SK-N-SH (cell line): ENCODE measurements at regions not wholly inside any gene's neighbourhood (a gene's known extent, or its start where the extent isn't known, plus 50 kb on each side); places are given as distances from the start of the nearest gene placed in this dataset.

Experiments
- CTCF ChIA-PET: fragments of 300-600, 350-600 bp; formaldehyde crosslinking; extraction: SDS; loops from one replicate; lab custom pipeline; 2021; lab: Yijun Ruan, JAX
- POLR2A ChIA-PET: fragments of 350-600 bp; sonication (Branson Sonifier 250); formaldehyde crosslinking; extraction: SDS; loops from one replicate; lab custom pipeline; 2020; ENCODE audit warnings: antibody characterized with exemption, inconsistent platforms; lab: Yijun Ruan, JAX
- DNase-seq: peaks from one replicate; pipeline ENCODE4 v3.0.0; 2012
- H2AFZ ChIP-seq: fragments of 200-600 bp; sonication (generic); 2 replicates; pipeline ENCODE4 v1.8.1; 2016; ENCODE audit warnings: antibody characterized with exemption, mild to moderate bottlenecking, low read depth
- H3F3A ChIP-seq: fragments of 200-600 bp; sonication (generic); replicated peaks from 2 replicates; pipeline ENCODE3; 2016; ENCODE audit warnings: antibody characterized with exemption, mild to moderate bottlenecking; ENCODE audit not compliant: insufficient read depth
- H3K27ac ChIP-seq, 2 experiments: fragments of 200-500 bp in 1 of 2; fragments of 200-600 bp in 1 of 2; sonication (Bioruptor generic) in 1 of 2; sonication (generic), shearing (Covaris generic) in 1 of 2; 2 replicates each; pipeline versions ENCODE4 v1.5.1 to v1.6.1; 2014 to 2016; ENCODE audit warnings: low read depth in 2 of 2, inconsistent platforms in 1 of 2, low read length in 1 of 2, mild to moderate bottlenecking in 1 of 2, mixed read lengths in 1 of 2
- H3K27me3 ChIP-seq: fragments of 200-600 bp; sonication (generic), shearing (Covaris generic); 2 replicates; pipeline ENCODE4 v1.6.1; 2016; ENCODE audit warnings: mixed run types; ENCODE audit not compliant: insufficient read depth
- H3K36me3 ChIP-seq, 2 experiments: fragments of 200-500 bp in 1 of 2; fragments of 200-600 bp in 1 of 2; sonication (Bioruptor generic) in 1 of 2; sonication (generic) in 1 of 2; replicated peaks in 1 of 2; 2 replicates each; pipeline versions ENCODE3 to v1.5.1; 2014 to 2016; ENCODE audit warnings: low read length in 1 of 2, mild to moderate bottlenecking in 1 of 2; ENCODE audit not compliant: insufficient read depth in 2 of 2, control insufficient read depth in 1 of 2
- H3K4me1 ChIP-seq, 2 experiments: fragments of 200-500 bp in 1 of 2; fragments of 200-600 bp in 1 of 2; sonication (Bioruptor generic) in 1 of 2; sonication (generic), shearing (Covaris generic) in 1 of 2; 2 replicates each; pipeline versions ENCODE4 v1.5.1 to v1.6.1; 2014 to 2016; ENCODE audit warnings: low read depth in 1 of 2, low read length in 1 of 2, mixed run types in 1 of 2; ENCODE audit not compliant: insufficient read depth in 2 of 2, control insufficient read depth in 1 of 2
- H3K4me2 ChIP-seq: fragments of 200-600 bp; sonication (generic), shearing (Covaris generic); 2 replicates; pipeline ENCODE4 v1.6.1; 2017; ENCODE audit warnings: mixed run types
- H3K4me3 ChIP-seq, 2 experiments: fragments of 200-500 bp in 1 of 2; fragments of 200-600 bp in 1 of 2; sonication (Bioruptor generic) in 1 of 2; sonication (generic), shearing (Covaris generic) in 1 of 2; 2 replicates each; pipeline versions ENCODE4 v1.5.1 to v1.8.1; 2014 to 2016; ENCODE audit warnings: low read depth in 2 of 2, inconsistent platforms in 1 of 2, low read length in 1 of 2, mild to moderate bottlenecking in 1 of 2, mixed read lengths in 1 of 2, moderate library complexity in 1 of 2
- H3K79me2 ChIP-seq: fragments of 200-600 bp; sonication (generic); 2 replicates; pipeline ENCODE4 v1.8.1; 2017; ENCODE audit warnings: mild to moderate bottlenecking; ENCODE audit not compliant: insufficient read depth
- H3K9ac ChIP-seq: fragments of 200-600 bp; sonication (generic); 2 replicates; pipeline ENCODE4 v1.6.1; 2017; ENCODE audit warnings: mixed run types
- H3K9me2 ChIP-seq: fragments of 200-600 bp; sonication (generic); 2 replicates; pipeline ENCODE4 v1.6.1; 2017; ENCODE audit warnings: mixed run types
- H3K9me3 ChIP-seq: fragments of 200-600 bp; sonication (generic); 2 replicates; pipeline ENCODE4 v1.6.1; 2017; ENCODE audit warnings: mixed run types, mild to moderate bottlenecking, moderate library complexity
- H4K20me1 ChIP-seq: fragments of 200-600 bp; sonication (generic); 2 replicates; pipeline ENCODE4 v1.6.1; 2017; ENCODE audit warnings: mild to moderate bottlenecking, mixed run types; ENCODE audit not compliant: insufficient read depth
- EP300 ChIP-seq, 2 experiments: IDR thresholded peaks; 2 replicates each; pipeline versions ENCODE4 v1.4.0 to v1.6.1; 2012; ENCODE audit warnings: borderline replicate concordance in 1 of 2, low read depth in 1 of 2, low read length in 1 of 2
- FOXM1 ChIP-seq: IDR thresholded peaks from 2 replicates; pipeline ENCODE4 v1.4.0; 2012; ENCODE audit warnings: low read depth, mild to moderate bottlenecking
- GABPA ChIP-seq: IDR thresholded peaks from 2 replicates; pipeline ENCODE4 v1.4.0; 2012; ENCODE audit warnings: low read depth, mild to moderate bottlenecking
- GATA2 ChIP-seq: sonication (generic); formaldehyde crosslinking; IDR thresholded peaks from 2 replicates; pipeline ENCODE4 v1.5.0; 2020; ENCODE audit warnings: mild to moderate bottlenecking, missing genetic modification reagents
- MEF2A ChIP-seq: IDR thresholded peaks from 2 replicates; pipeline ENCODE4 v1.4.0; 2012; ENCODE audit warnings: low read depth, borderline replicate concordance
- NFIC ChIP-seq: IDR thresholded peaks from 2 replicates; pipeline ENCODE4 v1.4.0; 2012; ENCODE audit warnings: borderline replicate concordance
- NRF1 ChIP-seq: IDR thresholded peaks from 2 replicates; pipeline ENCODE4 v1.6.1; 2012; ENCODE audit warnings: low read depth, mild to moderate bottlenecking, low read length
- POLR2AphosphoS5 ChIP-seq: IDR thresholded peaks from 2 replicates; pipeline ENCODE4 v1.6.1; 2012; ENCODE audit warnings: low read depth, low read length
- RCOR1 ChIP-seq: fragments of 150-350 bp; IDR thresholded peaks from 2 replicates; pipeline ENCODE4 v1.6.1; 2017; ENCODE audit warnings: antibody characterized with exemption, low read length
- RXRA ChIP-seq: IDR thresholded peaks from 2 replicates; pipeline ENCODE4 v1.4.0; 2012; ENCODE audit warnings: low read depth, mild to moderate bottlenecking, borderline replicate concordance
- SIN3A ChIP-seq: IDR thresholded peaks from 2 replicates; pipeline ENCODE4 v1.6.1; 2012; ENCODE audit warnings: low read depth, mild to moderate bottlenecking, low read length, moderate library complexity, borderline replicate concordance
- SMC3 ChIP-seq: IDR thresholded peaks from 2 replicates; pipeline ENCODE4 v1.6.1; 2012; ENCODE audit warnings: low read depth, low read length, improper control_type of control experiment
- YY1 ChIP-seq: IDR thresholded peaks from 2 replicates; pipeline ENCODE4 v1.4.0; 2012; ENCODE audit warnings: low read depth, mild to moderate bottlenecking
- WGBS: methylation state at CpG from one replicate; pipeline ENCODE4 v1.1.6; 2017; ENCODE audit warnings: low lambda C conversion rate; 5-methylcytosine and 5-hydroxymethylcytosine counted together
- TF ChIP-seq, protein P1 (sequence below): fragments of 150-350 bp; IDR thresholded peaks from 2 replicates; pipeline ENCODE4 v1.6.1; 2016; ENCODE audit warnings: mild to moderate bottlenecking, low read depth, low read length
- TF ChIP-seq, protein P2 (sequence below): IDR thresholded peaks from 2 replicates; pipeline ENCODE4 v1.4.0; 2012; ENCODE audit warnings: low read depth, borderline replicate concordance
- TF ChIP-seq, protein P3 (sequence below): IDR thresholded peaks from 2 replicates; pipeline ENCODE4 v1.4.0; 2012; ENCODE audit warnings: low read depth, borderline replicate concordance
- TF ChIP-seq, protein P4 (sequence below): IDR thresholded peaks from 2 replicates; pipeline ENCODE4 v1.4.0; 2012; ENCODE audit warnings: low read depth
- TF ChIP-seq, protein P5 (sequence below): IDR thresholded peaks from 2 replicates; pipeline ENCODE4; 2012
- TF ChIP-seq, protein P6 (sequence below): fragments of 200-600 bp; sonication (generic); IDR thresholded peaks from 2 replicates; pipeline ENCODE4 v1.6.1; 2017; ENCODE audit warnings: antibody characterized with exemption, mild to moderate bottlenecking, moderate library complexity

DNA sequence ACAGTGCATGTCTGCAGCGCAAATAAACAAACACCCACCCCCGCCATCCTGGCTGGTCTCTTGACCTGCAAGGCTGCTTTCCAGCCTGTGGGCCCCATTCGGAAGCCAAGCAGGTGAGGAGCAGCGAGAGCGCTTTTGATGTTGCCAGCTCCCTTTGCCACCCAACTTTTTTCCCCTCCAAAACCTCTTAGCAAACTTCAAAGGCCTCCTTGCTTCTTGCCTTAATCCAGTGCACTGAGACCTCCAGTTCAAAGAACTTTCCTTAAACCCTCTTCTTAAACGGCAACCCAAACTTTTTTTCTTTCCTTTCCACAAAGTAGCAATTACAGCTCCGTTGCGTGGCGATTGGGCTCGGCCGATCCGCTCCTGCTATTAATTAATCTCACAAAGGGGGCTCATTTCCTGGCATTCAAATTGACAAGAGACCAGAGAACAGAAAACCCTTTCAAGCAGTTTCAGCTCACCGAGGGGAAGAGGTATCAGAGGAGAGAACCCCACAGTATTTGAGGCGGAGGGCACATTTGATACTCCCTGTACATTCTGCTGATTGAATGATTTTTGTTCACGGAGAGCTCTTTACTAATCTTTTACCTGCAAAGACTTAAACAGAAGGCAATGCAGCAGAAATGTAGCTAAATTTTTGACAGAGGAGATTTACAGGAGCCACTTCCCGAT is 531.4 kb downstream of the TMEM182 start:
- Histone ChIP-seq H3F3A (no peaks in the 10 kb centered on the region), H3K4me1 (no peaks in the 10 kb centered on the region), H2AFZ (no peak overlapping the region), H4K20me1 (no peaks in the 10 kb centered on the region), H3K79me2 (no peaks in the 10 kb centered on the region), H3K27me3 (peaks cover 12% of the 10 kb centered on the region; the same call in 1 of the 2 replicates), H3K27ac (no peak overlapping the region), H3K9me2 (no peaks in the 10 kb centered on the region), H3K9ac (no peak overlapping the region), H3K4me3 (peak overlapping the region in 1 of 2 experiments; percentile 4; a peak in 1 of 4 replicates), H3K4me2 (peak overlapping the region; percentile 33; the same call in 1 of the 2 replicates), H3K9me3 (no peaks in the 10 kb centered on the region), H3K36me3 (no peaks in the 10 kb centered on the region)
- no peak for DNase-seq
- WGBS = 12% methylated on average over 16 of the region's 16 CpGs
- TF ChIP-seq, protein P1, sequence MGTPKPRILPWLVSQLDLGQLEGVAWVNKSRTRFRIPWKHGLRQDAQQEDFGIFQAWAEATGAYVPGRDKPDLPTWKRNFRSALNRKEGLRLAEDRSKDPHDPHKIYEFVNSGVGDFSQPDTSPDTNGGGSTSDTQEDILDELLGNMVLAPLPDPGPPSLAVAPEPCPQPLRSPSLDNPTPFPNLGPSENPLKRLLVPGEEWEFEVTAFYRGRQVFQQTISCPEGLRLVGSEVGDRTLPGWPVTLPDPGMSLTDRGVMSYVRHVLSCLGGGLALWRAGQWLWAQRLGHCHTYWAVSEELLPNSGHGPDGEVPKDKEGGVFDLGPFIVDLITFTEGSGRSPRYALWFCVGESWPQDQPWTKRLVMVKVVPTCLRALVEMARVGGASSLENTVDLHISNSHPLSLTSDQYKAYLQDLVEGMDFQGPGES = no peak
- no peak for TF ChIP-seq EP300 (IDR thresholded peaks at IDR 0.05; ENCODE audit: borderline replicate concordance in 1 of 2, low read depth in 1 of 2, low read length in 1 of 2)
- TF ChIP-seq GATA2 (CRISPR knock-in tag) = no peak
- TF ChIP-seq NFIC = no peak
- CTCF ChIA-PET = no interaction called here
- POLR2A ChIA-PET = no interaction called here

GRCh38 chr2:103293742-103294077 is 531.9 kb downstream of the TMEM182 start:
- no peaks in the 10 kb centered on the region for H3K9me3 ChIP-seq
- 0 out of 4 replicates have a peak overlapping the region, but pooled peaks of 1 of the 2 experiments have one; percentile 4 for H3K4me3 ChIP-seq
- no peaks in the 10 kb centered on the region for H3K79me2 ChIP-seq
- no peaks in the 10 kb centered on the region for H3K36me3 ChIP-seq
- no peak for DNase-seq
- ChIA-PET POLR2A (no interaction called here), CTCF (no interaction called here)
- H2AFZ ChIP-seq = no peak overlapping the region
- H3K27ac ChIP-seq = no peak overlapping the region
- peak overlapping the region; percentile 33; the same call in 1 of the 2 replicates for H3K4me2 ChIP-seq
- H3K27me3 ChIP-seq = peaks cover 12% of the 10 kb centered on the region; the same call in 1 of the 2 replicates
- 0% methylated on average over 3 of the region's 3 CpGs for WGBS
- no peaks in the 10 kb centered on the region for H3K9me2 ChIP-seq
- no peaks in the 10 kb centered on the region for H3K4me1 ChIP-seq
- no peaks in the 10 kb centered on the region for H4K20me1 ChIP-seq
- H3F3A ChIP-seq = no peaks in the 10 kb centered on the region
- TF ChIP-seq YY1 (no peak), NRF1 (no peak), GABPA (no peak), RXRA (no peak), NFIC (no peak), SMC3 (no peak), MEF2A (no peak), SIN3A (no peak), FOXM1 (no peak), GATA2 (CRISPR knock-in tag) (no peak), RCOR1 (no peak), POLR2AphosphoS5 (no peak)
- TF ChIP-seq, protein P2, sequence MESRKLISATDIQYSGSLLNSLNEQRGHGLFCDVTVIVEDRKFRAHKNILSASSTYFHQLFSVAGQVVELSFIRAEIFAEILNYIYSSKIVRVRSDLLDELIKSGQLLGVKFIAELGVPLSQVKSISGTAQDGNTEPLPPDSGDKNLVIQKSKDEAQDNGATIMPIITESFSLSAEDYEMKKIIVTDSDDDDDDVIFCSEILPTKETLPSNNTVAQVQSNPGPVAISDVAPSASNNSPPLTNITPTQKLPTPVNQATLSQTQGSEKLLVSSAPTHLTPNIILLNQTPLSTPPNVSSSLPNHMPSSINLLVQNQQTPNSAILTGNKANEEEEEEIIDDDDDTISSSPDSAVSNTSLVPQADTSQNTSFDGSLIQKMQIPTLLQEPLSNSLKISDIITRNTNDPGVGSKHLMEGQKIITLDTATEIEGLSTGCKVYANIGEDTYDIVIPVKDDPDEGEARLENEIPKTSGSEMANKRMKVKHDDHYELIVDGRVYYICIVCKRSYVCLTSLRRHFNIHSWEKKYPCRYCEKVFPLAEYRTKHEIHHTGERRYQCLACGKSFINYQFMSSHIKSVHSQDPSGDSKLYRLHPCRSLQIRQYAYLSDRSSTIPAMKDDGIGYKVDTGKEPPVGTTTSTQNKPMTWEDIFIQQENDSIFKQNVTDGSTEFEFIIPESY = no peak
- TF ChIP-seq, protein P3, sequence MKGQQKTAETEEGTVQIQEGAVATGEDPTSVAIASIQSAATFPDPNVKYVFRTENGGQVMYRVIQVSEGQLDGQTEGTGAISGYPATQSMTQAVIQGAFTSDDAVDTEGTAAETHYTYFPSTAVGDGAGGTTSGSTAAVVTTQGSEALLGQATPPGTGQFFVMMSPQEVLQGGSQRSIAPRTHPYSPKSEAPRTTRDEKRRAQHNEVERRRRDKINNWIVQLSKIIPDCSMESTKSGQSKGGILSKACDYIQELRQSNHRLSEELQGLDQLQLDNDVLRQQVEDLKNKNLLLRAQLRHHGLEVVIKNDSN = no peak
- TF ChIP-seq, protein P4, sequence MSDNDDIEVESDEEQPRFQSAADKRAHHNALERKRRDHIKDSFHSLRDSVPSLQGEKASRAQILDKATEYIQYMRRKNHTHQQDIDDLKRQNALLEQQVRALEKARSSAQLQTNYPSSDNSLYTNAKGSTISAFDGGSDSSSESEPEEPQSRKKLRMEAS = no peak
- TF ChIP-seq, protein P5, sequence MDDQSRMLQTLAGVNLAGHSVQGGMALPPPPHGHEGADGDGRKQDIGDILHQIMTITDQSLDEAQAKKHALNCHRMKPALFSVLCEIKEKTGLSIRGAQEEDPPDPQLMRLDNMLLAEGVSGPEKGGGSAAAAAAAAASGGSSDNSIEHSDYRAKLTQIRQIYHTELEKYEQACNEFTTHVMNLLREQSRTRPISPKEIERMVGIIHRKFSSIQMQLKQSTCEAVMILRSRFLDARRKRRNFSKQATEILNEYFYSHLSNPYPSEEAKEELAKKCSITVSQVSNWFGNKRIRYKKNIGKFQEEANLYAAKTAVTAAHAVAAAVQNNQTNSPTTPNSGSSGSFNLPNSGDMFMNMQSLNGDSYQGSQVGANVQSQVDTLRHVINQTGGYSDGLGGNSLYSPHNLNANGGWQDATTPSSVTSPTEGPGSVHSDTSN = no peak
- TF ChIP-seq, protein P6, sequence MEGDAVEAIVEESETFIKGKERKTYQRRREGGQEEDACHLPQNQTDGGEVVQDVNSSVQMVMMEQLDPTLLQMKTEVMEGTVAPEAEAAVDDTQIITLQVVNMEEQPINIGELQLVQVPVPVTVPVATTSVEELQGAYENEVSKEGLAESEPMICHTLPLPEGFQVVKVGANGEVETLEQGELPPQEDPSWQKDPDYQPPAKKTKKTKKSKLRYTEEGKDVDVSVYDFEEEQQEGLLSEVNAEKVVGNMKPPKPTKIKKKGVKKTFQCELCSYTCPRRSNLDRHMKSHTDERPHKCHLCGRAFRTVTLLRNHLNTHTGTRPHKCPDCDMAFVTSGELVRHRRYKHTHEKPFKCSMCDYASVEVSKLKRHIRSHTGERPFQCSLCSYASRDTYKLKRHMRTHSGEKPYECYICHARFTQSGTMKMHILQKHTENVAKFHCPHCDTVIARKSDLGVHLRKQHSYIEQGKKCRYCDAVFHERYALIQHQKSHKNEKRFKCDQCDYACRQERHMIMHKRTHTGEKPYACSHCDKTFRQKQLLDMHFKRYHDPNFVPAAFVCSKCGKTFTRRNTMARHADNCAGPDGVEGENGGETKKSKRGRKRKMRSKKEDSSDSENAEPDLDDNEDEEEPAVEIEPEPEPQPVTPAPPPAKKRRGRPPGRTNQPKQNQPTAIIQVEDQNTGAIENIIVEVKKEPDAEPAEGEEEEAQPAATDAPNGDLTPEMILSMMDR = no peak
- TF ChIP-seq, protein P1 = no peak
- TF ChIP-seq, all 33 proteins: peak for 0
- H3K9ac ChIP-seq = no peak overlapping the region
